Activated CD8-positive, alpha-beta T cell treated with anti-CD3 and anti-CD28 coated beads for 36 hours (primary cell): ENCODE measurements at regions not wholly inside any gene's neighbourhood (a gene's known extent, or its start where the extent isn't known, plus 50 kb on each side); places are given as distances from the start of the nearest gene placed in this dataset.
"Not testable (repeated sequence)": the region's sequence is repeated elsewhere in the genome, so short reads cannot be mapped to it uniquely, and the experiment has no call there.

ENCODE experiments used
- ATAC-seq: fragments of 200-7000 bp; cut with Tn5 transposase; one replicate; pipeline ENCODE4 v1.10.0; 2021; ENCODE audit warnings: mild to moderate bottlenecking, moderate library complexity
- CTCF ChIA-PET: fragments of 350-600 bp; sonication (Branson Sonifier 250); formaldehyde crosslinking; loops from one replicate; lab custom pipeline; 2021; ENCODE audit warnings: antibody characterized with exemption; lab: Charles Lee
- POLR2A ChIA-PET: fragments of 350-600 bp; sonication (Branson Sonifier 250); formaldehyde crosslinking; loops from one replicate; lab custom pipeline; 2021; ENCODE audit warnings: antibody characterized with exemption; lab: Charles Lee
- DNase-seq: peaks from one replicate; pipeline ENCODE4 v3.0.0-alpha.2; 2020
- H3K27ac Mint-ChIP-seq: one replicate; pipeline ENCODE4 v1.8.0; 2021; ENCODE audit warnings: mild to moderate bottlenecking, mixed read lengths
- H3K27me3 Mint-ChIP-seq: one replicate; pipeline ENCODE4 v1.8.0; 2021; ENCODE audit warnings: mixed read lengths
- H3K36me3 Mint-ChIP-seq: one replicate; pipeline ENCODE4 v1.8.0; 2021; ENCODE audit warnings: low read depth, mixed read lengths
- H3K4me1 Mint-ChIP-seq: one replicate; pipeline ENCODE4 v1.8.0; 2021; ENCODE audit warnings: low read depth, mixed read lengths
- H3K4me3 Mint-ChIP-seq: one replicate; pipeline ENCODE4 v1.8.0; 2021; ENCODE audit warnings: mild to moderate bottlenecking, moderate library complexity, mixed read lengths
- H3K9me3 Mint-ChIP-seq: one replicate; pipeline ENCODE4 v1.8.0; 2021; ENCODE audit warnings: mixed read lengths
- CTCF ChIP-seq: fragments of 200-600 bp; IDR thresholded peaks from one replicate; pipeline ENCODE4 v1.8.0; 2022; ENCODE audit warnings: antibody characterized with exemption, mild to moderate bottlenecking
- intact Hi-C: fragments of 100-400 bp; cut with micrococcal nuclease; formaldehyde crosslinking; loops from one replicate; pipeline ENCODE4 v1.10.0; 2022

- no peaks in the 10 kb centered on the region for H3K27me3 Mint-ChIP-seq
- H3K4me1 Mint-ChIP-seq, result peaks cover 1% of the 10 kb centered on the region
- no peaks in the 10 kb centered on the region for H3K9me3 Mint-ChIP-seq
- POLR2A ChIA-PET, result interaction anchor here (0.7 kb wide), 1 partner anchor 19 kb away, joined by 3 read pairs; no protein-coding TSS in a partner anchor
- intact Hi-C loops, result no loop called here
- no peak overlapping the region for H3K27ac Mint-ChIP-seq
- CTCF ChIA-PET, result no interaction called here
- no peaks in the 10 kb centered on the region for H3K36me3 Mint-ChIP-seq
- no peak overlapping the region for H3K4me3 Mint-ChIP-seq
- DNase-seq (no peak), ATAC-seq (no peak)
- TF ChIP-seq CTCF, result no peak
Measured at GRCh38 chr2:190584980-190585661, 50.6 kb upstream of the NEMP2 start.

DNA sequence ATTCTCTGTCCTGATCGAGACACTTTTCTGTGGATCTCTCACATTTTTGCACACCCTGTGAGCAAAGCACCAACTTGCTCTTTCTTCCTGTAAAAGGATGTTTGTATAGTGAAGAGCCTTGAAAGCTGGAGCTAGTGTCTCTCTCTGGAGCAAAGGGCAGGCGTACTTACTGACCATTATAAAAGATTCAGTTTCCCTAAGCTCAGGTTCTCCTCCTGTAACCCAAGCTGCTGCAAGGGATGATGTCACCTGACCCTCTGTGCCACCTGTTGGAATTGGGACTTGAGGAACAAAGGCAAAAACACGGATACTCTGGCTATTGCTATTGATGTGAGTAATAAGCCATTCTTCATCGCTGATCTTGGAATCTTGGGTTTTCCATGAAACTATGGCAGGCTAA is 52.6 kb upstream of the NEMP2 start:
- no peak for TF ChIP-seq CTCF
- H3K36me3 Mint-ChIP-seq, result no peaks in the 10 kb centered on the region

GRCh38 chr2:190589008-190589407 is 54.5 kb upstream of the NEMP2 start:
- ATAC-seq (no peak), DNase-seq (no peak)
- H3K27me3 Mint-ChIP-seq, result no peaks in the 10 kb centered on the region
- no peak overlapping the region for H3K4me3 Mint-ChIP-seq
- POLR2A ChIA-PET, result no interaction called here
- H3K27ac Mint-ChIP-seq, result no peak overlapping the region
- no peaks in the 10 kb centered on the region for H3K9me3 Mint-ChIP-seq
- CTCF ChIA-PET, result interaction anchor here (1.4 kb wide), 1 partner anchor 24 kb away, joined by 3 read pairs; no protein-coding TSS in a partner anchor
- intact Hi-C loops, result no loop called here
- TF ChIP-seq CTCF, result no peak
- no peaks in the 10 kb centered on the region for H3K4me1 Mint-ChIP-seq
- H3K36me3 Mint-ChIP-seq, result no peaks in the 10 kb centered on the region

More for the DNA sequence above, 52.6 kb upstream of the NEMP2 start:
- Mint-ChIP-seq H3K9me3 (no peaks in the 10 kb centered on the region), H3K27ac (no peak overlapping the region), H3K4me1 (peaks cover 1% of the 10 kb centered on the region), H3K4me3 (no peak overlapping the region), H3K27me3 (no peaks in the 10 kb centered on the region)
- intact Hi-C loops, result no loop called here
- DNase-seq, result no peak
- no peak for ATAC-seq
- CTCF ChIA-PET, result no interaction called here
- POLR2A ChIA-PET, result no interaction called here

DNA sequence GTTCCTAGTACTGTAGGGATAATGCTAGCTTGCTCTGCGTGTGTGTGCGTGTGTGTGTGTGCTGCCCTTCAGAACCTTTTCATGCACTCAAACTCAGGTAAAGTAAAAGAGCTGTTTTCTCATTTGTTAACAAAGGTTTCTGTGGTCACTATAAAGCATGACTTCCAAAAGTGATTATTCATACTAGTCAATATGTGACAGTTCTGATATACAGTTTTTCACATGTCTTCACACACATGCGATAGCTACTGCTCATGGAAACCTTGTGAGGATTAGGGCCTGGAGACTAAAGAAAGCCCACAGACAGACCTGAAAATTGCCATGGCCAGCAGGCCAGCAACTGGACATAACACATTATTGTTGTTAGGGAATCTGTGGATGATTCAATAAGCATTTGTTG is 56.9 kb upstream of the NEMP2 start:
- no peak for TF ChIP-seq CTCF
- no peak for ATAC-seq
- Mint-ChIP-seq H3K27me3 (no peaks in the 10 kb centered on the region), H3K36me3 (no peaks in the 10 kb centered on the region), H3K4me1 (no peaks in the 10 kb centered on the region), H3K9me3 (peaks cover 2% of the 10 kb centered on the region), H3K4me3 (no peak overlapping the region), H3K27ac (no peak overlapping the region)
- ChIA-PET POLR2A (interaction anchor here (0.6 kb wide), 1 partner anchor 21 kb away, joined by 3 read pairs; no protein-coding TSS in a partner anchor), CTCF (no interaction called here)
- no peak for DNase-seq
- intact Hi-C loops, result no loop called here

DNA sequence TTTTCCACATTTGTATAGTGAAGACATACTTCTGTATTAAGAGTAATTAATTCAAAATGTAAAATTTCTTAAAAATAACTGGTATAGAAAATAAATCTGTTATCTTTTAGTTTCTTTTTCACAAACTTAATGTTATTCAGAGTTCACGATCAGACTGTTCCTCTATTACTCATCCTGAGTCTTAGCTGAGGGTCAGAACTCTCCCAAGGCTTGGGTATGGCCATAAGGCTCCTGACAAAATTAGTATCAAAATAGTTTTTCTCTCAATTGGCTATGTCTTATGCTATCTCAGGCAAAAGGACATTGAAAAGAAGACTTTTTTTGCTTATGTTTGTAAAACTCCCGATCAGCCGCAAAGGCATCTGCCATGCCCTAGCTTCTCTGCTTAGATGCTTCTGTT is 56.1 kb upstream of the NAB1 start:
- intact Hi-C loops, result no loop called here
- no peaks in the 10 kb centered on the region for H3K4me1 Mint-ChIP-seq
- H3K9me3 Mint-ChIP-seq, result peaks cover 2% of the 10 kb centered on the region
- ATAC-seq, result no peak
- no peak for DNase-seq
- H3K36me3 Mint-ChIP-seq, result no peaks in the 10 kb centered on the region
- no peak overlapping the region for H3K4me3 Mint-ChIP-seq
- POLR2A ChIA-PET, result interaction anchor here (0.7 kb wide), 1 partner anchor 42 kb away, joined by 3 read pairs; no protein-coding TSS in a partner anchor
- TF ChIP-seq CTCF, result no peak
- H3K27ac Mint-ChIP-seq, result no peak overlapping the region
- CTCF ChIA-PET, result no interaction called here
- H3K27me3 Mint-ChIP-seq, result no peaks in the 10 kb centered on the region

DNA sequence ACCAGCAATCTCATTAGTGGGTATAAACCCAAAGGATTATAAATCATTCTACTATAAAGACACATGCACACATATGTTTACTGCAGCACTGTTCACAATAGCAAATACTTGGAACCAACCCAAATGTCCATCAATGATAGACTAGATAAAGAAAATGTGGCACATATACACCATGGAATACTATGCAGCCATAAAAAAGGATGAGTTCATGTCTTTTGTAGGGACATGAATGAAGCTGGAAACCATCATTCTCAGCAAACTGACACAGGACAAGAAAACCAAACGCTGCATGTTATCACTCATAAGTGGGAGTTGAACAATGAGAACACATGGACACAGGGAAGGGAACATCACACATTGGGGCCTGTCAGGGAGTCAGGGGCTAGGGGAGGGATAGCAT is 53.0 kb upstream of the NAB1 start:
- H3K9me3 Mint-ChIP-seq, DNase-seq, intact Hi-C loops, CTCF ChIA-PET, H3K27ac Mint-ChIP-seq, POLR2A ChIA-PET, H3K36me3 Mint-ChIP-seq, ATAC-seq, H3K27me3 Mint-ChIP-seq, H3K4me3 Mint-ChIP-seq: not testable (repeated sequence)
- H3K4me1 Mint-ChIP-seq, result peaks cover 16% of the 10 kb centered on the region
